ENCODE measurements at regions not wholly inside any gene's neighbourhood (a gene's known extent, or its start where the extent isn't known, plus 50 kb on each side); places are given as distances from the start of the nearest gene placed in this dataset.
A peak's percentile ranks its signal among the peaks of the same experiment; 100 is the strongest.

GRCh38 chr7:22934473-22935065 is 79.4 kb downstream of the HYCC1 start:
- Histone ChIP-seq H3K27ac (peak overlapping the region in 1 of 2 donors; percentile 1), H3K4me1 (no peaks in the 10 kb centered on the region), H3K27me3 (no peaks in the 10 kb centered on the region), H3K9me3 (no peaks in the 10 kb centered on the region), H3K36me3 (no peaks in the 10 kb centered on the region), H3K4me3 (no peak overlapping the region)
- TF ChIP-seq POLR2AphosphoS5 (IDR thresholded peaks at IDR 0.05), result no peak
- TF ChIP-seq POLR2A (IDR thresholded peaks at IDR 0.05), result no peak
- TF ChIP-seq CTCF (IDR thresholded peaks at IDR 0.05), result no peak
- intact Hi-C loops (cut with DNase I; ENCODE audit: low total_unique reads), result no loop called here
- no peak for DNase-seq (ENCODE audit: low spot score in 2 of 2)

GRCh38 chr7:22934023-22934422 is 79.9 kb downstream of the HYCC1 start:
- no peak for TF ChIP-seq POLR2A (IDR thresholded peaks at IDR 0.05)
- no peak for TF ChIP-seq CTCF (IDR thresholded peaks at IDR 0.05)
- Histone ChIP-seq H3K27me3 (no peaks in the 10 kb centered on the region), H3K4me3 (no peak overlapping the region), H3K27ac (peak overlapping the region in 1 of 2 donors; percentile 1), H3K36me3 (no peaks in the 10 kb centered on the region), H3K4me1 (no peaks in the 10 kb centered on the region), H3K9me3 (no peaks in the 10 kb centered on the region)
- intact Hi-C loops (cut with DNase I; ENCODE audit: low total_unique reads), result no loop called here
- no peak for DNase-seq (ENCODE audit: low spot score in 2 of 2)

GRCh38 chr7:22932896-22933295 is 81.0 kb downstream of the HYCC1 start:
- no peaks in the 10 kb centered on the region for H3K36me3 ChIP-seq
- TF ChIP-seq POLR2AphosphoS5 (IDR thresholded peaks at IDR 0.05), result no peak
- TF ChIP-seq CTCF (IDR thresholded peaks at IDR 0.05), result no peak
- no peak for TF ChIP-seq POLR2A (IDR thresholded peaks at IDR 0.05)
- no peak overlapping the region for H3K27ac ChIP-seq
- no peaks in the 10 kb centered on the region for H3K9me3 ChIP-seq
- H3K4me1 ChIP-seq, result no peaks in the 10 kb centered on the region
- no peaks in the 10 kb centered on the region for H3K27me3 ChIP-seq
- no peak for DNase-seq (ENCODE audit: low spot score in 2 of 2)
- intact Hi-C loops (cut with DNase I; ENCODE audit: low total_unique reads), result no loop called here
- no peak overlapping the region for H3K4me3 ChIP-seq

- TF ChIP-seq POLR2A (IDR thresholded peaks at IDR 0.05), result no peak
- no peak for TF ChIP-seq CTCF (IDR thresholded peaks at IDR 0.05)
- no peak for TF ChIP-seq POLR2AphosphoS5 (IDR thresholded peaks at IDR 0.05)
- Histone ChIP-seq H3K36me3 (no peaks in the 10 kb centered on the region), H3K27me3 (no peaks in the 10 kb centered on the region), H3K27ac (no peak overlapping the region), H3K4me3 (no peak overlapping the region), H3K4me1 (no peaks in the 10 kb centered on the region), H3K9me3 (no peaks in the 10 kb centered on the region)
- intact Hi-C loops (cut with DNase I; ENCODE audit: low total_unique reads), result no loop called here
- no peak for DNase-seq (ENCODE audit: low spot score in 2 of 2)
These were observed 82.9 kb downstream of the HYCC1 start for GRCh38 chr7:22931011-22931410.

GRCh38 chr7:22922307-22922706 is 91.6 kb downstream of the HYCC1 start:
- H3K9me3 ChIP-seq, result peaks cover 3 to 8% of the 10 kb centered on the region in 2 donors
- H3K27me3 ChIP-seq, result no peaks in the 10 kb centered on the region
- H3K27ac ChIP-seq, result no peak overlapping the region
- intact Hi-C loops (cut with DNase I; ENCODE audit: low total_unique reads), result no loop called here
- TF ChIP-seq CTCF (IDR thresholded peaks at IDR 0.05) (no peak), POLR2AphosphoS5 (IDR thresholded peaks at IDR 0.05) (no peak), POLR2A (IDR thresholded peaks at IDR 0.05) (no peak)
- no peak for DNase-seq (ENCODE audit: low spot score in 2 of 2)
- no peaks in the 10 kb centered on the region for H3K4me1 ChIP-seq
- no peaks in the 10 kb centered on the region for H3K36me3 ChIP-seq
- no peak overlapping the region for H3K4me3 ChIP-seq
